Vagina (tissue), 2 donors: ENCODE measurements at regions not wholly inside any gene's neighbourhood (a gene's known extent, or its start where the extent isn't known, plus 50 kb on each side); places are given as distances from the start of the nearest gene placed in this dataset.

Experiments
- CTCF ChIP-seq, 3 experiments: fragments of 450-650 bp in 2 of 3; fragments of 200-600 bp in 1 of 3; sonication (generic) in 1 of 3; IDR thresholded peaks; one replicate each; pipeline ENCODE4 v1.5.1; 2017 to 2019; ENCODE audit warnings: antibody characterized with exemption in 3 of 3, mild to moderate bottlenecking in 2 of 3, moderate library complexity in 2 of 3
- POLR2A ChIP-seq, 2 donors: fragments of 450-650 bp; IDR thresholded peaks; one replicate each; pipeline ENCODE4 v1.6.1; 2017; ENCODE audit warnings: antibody characterized with exemption in 2 of 2, mild to moderate bottlenecking in 2 of 2, moderate library complexity in 2 of 2

GRCh38 chr2:235218486-235218907 is 266.7 kb downstream of the SH3BP4 start:
- no peak for TF ChIP-seq POLR2A (IDR thresholded peaks at IDR 0.05)
- TF ChIP-seq CTCF (IDR thresholded peaks at IDR 0.05) = no peak
